Upper lobe of right lung (tissue), 1 donor: ENCODE measurements at regions not wholly inside any gene's neighbourhood (a gene's known extent, or its start where the extent isn't known, plus 50 kb on each side); places are given as distances from the start of the nearest gene placed in this dataset.

Experiments
- ATAC-seq: fragments of 200-7000 bp; cut with Tn5 transposase; one replicate; pipeline ENCODE4 v1.9.1; 2020; ENCODE audit warnings: mild to moderate bottlenecking, moderate library complexity
- DNase-seq: peaks from one replicate; pipeline ENCODE4 v3.0.0-alpha.2; 2020
- H3K27ac ChIP-seq: fragments of 200-600 bp; one replicate; pipeline ENCODE4 v1.8.0; 2022
- H3K27me3 ChIP-seq: fragments of 200-600 bp; one replicate; pipeline ENCODE4 v1.8.0; 2022; ENCODE audit warnings: mild to moderate bottlenecking
- H3K36me3 ChIP-seq: fragments of 200-600 bp; one replicate; pipeline ENCODE4 v1.8.0; 2022
- H3K4me1 ChIP-seq: fragments of 200-600 bp; one replicate; pipeline ENCODE4 v1.8.0; 2022
- H3K4me3 ChIP-seq: fragments of 200-600 bp; one replicate; pipeline ENCODE4 v1.8.0; 2022; ENCODE audit warnings: mild to moderate bottlenecking
- H3K9me3 ChIP-seq: fragments of 200-600 bp; one replicate; pipeline ENCODE4 v1.8.0; 2022
- intact Hi-C: fragments of 100-400 bp; cut with DNase I; formaldehyde crosslinking; loops from one replicate; pipeline ENCODE4 v1.11.0; 2022
- TF ChIP-seq, protein P1 (sequence below): fragments of 200-600 bp; IDR thresholded peaks from one replicate; pipeline ENCODE4 v1.8.0; 2022; ENCODE audit warnings: antibody characterized with exemption
- donor health status: DM: no; HTN: yes; CAD: no; lungs with severe emphysema.

GRCh38 chr5:138702166-138703077, 50.8 kb upstream of the CTNNA1 start:
- no peak for ATAC-seq
- Histone ChIP-seq H3K9me3 (no peaks in the 10 kb centered on the region), H3K27ac (no peak overlapping the region), H3K27me3 (no peaks in the 10 kb centered on the region), H3K4me3 (no peak overlapping the region), H3K36me3 (no peaks in the 10 kb centered on the region), H3K4me1 (no peaks in the 10 kb centered on the region)
- TF ChIP-seq, protein P1, sequence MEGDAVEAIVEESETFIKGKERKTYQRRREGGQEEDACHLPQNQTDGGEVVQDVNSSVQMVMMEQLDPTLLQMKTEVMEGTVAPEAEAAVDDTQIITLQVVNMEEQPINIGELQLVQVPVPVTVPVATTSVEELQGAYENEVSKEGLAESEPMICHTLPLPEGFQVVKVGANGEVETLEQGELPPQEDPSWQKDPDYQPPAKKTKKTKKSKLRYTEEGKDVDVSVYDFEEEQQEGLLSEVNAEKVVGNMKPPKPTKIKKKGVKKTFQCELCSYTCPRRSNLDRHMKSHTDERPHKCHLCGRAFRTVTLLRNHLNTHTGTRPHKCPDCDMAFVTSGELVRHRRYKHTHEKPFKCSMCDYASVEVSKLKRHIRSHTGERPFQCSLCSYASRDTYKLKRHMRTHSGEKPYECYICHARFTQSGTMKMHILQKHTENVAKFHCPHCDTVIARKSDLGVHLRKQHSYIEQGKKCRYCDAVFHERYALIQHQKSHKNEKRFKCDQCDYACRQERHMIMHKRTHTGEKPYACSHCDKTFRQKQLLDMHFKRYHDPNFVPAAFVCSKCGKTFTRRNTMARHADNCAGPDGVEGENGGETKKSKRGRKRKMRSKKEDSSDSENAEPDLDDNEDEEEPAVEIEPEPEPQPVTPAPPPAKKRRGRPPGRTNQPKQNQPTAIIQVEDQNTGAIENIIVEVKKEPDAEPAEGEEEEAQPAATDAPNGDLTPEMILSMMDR, result no peak
- DNase-seq, result no peak
- intact Hi-C loops, result no loop called here

GRCh38 chr5:138701678-138702077, 51.5 kb upstream of the CTNNA1 start:
- intact Hi-C loops, result no loop called here
- no peak overlapping the region for H3K4me3 ChIP-seq
- no peak overlapping the region for H3K27ac ChIP-seq
- ATAC-seq (no peak), DNase-seq (no peak)
- H3K36me3 ChIP-seq, result no peaks in the 10 kb centered on the region
- H3K9me3 ChIP-seq, result no peaks in the 10 kb centered on the region
- no peaks in the 10 kb centered on the region for H3K27me3 ChIP-seq
- no peaks in the 10 kb centered on the region for H3K4me1 ChIP-seq
- TF ChIP-seq, protein P1, result no peak

- Histone ChIP-seq H3K4me3 (no peak overlapping the region), H3K36me3 (no peaks in the 10 kb centered on the region), H3K27me3 (no peaks in the 10 kb centered on the region), H3K9me3 (no peaks in the 10 kb centered on the region), H3K4me1 (no peaks in the 10 kb centered on the region), H3K27ac (no peak overlapping the region)
- intact Hi-C loops, result no loop called here
- TF ChIP-seq, protein P1, result no peak
- ATAC-seq, result no peak
- DNase-seq, result no peak
Observed at GRCh38 chr5:138700581-138701362, 52.5 kb upstream of the CTNNA1 start.

DNA sequence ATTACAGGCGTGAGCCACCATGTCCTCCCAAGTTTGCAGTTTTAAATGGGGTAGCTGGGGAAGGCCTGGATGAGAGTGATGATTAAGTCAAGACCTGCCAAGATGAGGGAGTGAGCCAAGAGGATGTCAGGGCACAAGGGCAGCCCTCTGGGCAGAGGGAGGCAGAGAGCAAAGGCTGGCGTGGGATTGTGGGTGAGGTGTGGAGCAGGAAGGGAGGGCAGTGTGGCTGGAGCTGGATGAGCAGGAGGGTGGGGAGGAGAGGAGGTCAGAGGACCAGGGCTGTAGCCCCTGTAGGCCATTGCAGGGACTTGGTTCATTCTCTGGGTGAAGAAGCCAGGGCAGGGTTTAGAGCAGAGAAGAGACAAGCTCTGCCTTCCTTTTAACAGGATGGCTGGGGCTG, 53.7 kb upstream of the CTNNA1 start:
- TF ChIP-seq, protein P1, result no peak
- intact Hi-C loops, result no loop called here
- Histone ChIP-seq H3K9me3 (no peaks in the 10 kb centered on the region), H3K27me3 (no peaks in the 10 kb centered on the region), H3K36me3 (no peaks in the 10 kb centered on the region), H3K4me1 (no peaks in the 10 kb centered on the region), H3K27ac (no peak overlapping the region), H3K4me3 (no peak overlapping the region)
- DNase-seq (no peak), ATAC-seq (no peak)

GRCh38 chr5:138698713-138699112, 54.5 kb upstream of the CTNNA1 start:
- Histone ChIP-seq H3K9me3 (no peaks in the 10 kb centered on the region), H3K36me3 (no peaks in the 10 kb centered on the region), H3K27ac (no peak overlapping the region), H3K27me3 (no peaks in the 10 kb centered on the region), H3K4me3 (no peak overlapping the region), H3K4me1 (no peaks in the 10 kb centered on the region)
- TF ChIP-seq, protein P1, result no peak
- no peak for ATAC-seq
- intact Hi-C loops, result no loop called here
- DNase-seq, result no peak
